Sigmoid colon (tissue), 3 donors: ENCODE measurements at regions not wholly inside any gene's neighbourhood (a gene's known extent, or its start where the extent isn't known, plus 50 kb on each side); places are given as distances from the start of the nearest gene placed in this dataset.
"Not testable (repeated sequence)": the region's sequence is repeated elsewhere in the genome, so short reads cannot be mapped to it uniquely, and the experiment has no call there.

Source experiments
- POLR2A ChIP-seq, 2 donors: fragments of 450-650 bp; IDR thresholded peaks; one replicate each; pipeline ENCODE4 v1.6.1; 2016; ENCODE audit warnings: antibody characterized with exemption in 2 of 2, mild to moderate bottlenecking in 2 of 2, moderate library complexity in 2 of 2
- TF ChIP-seq, protein P1 (sequence below), 4 experiments: fragments of 450-650 bp in 3 of 4; fragments of 200-600 bp in 1 of 4; IDR thresholded peaks; one replicate each; pipeline ENCODE4 v1.5.1; 2016 to 2019; ENCODE audit warnings: antibody characterized with exemption in 4 of 4, mild to moderate bottlenecking in 3 of 4, moderate library complexity in 2 of 4

DNA sequence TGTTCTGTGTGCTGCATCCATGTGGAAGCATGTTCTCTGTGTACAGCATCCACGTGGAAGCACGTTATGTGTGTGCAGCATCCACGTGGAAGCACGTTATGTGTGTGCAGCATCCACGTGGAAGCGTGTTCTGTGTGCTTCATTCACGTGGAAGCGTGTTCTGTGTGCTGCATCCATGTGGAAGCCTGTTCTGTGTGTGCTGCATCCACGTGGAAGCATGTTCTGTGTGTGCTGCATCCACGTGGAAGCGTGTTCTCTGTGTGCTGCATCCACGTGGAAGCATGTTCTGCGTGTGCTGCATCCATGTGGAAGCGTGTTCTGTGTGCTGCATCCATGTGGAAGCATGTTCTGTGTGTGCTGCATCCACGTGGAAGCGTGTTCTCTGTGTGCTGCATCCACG lies 236.8 kb downstream of the VAPA start:
- TF ChIP-seq, protein P1, sequence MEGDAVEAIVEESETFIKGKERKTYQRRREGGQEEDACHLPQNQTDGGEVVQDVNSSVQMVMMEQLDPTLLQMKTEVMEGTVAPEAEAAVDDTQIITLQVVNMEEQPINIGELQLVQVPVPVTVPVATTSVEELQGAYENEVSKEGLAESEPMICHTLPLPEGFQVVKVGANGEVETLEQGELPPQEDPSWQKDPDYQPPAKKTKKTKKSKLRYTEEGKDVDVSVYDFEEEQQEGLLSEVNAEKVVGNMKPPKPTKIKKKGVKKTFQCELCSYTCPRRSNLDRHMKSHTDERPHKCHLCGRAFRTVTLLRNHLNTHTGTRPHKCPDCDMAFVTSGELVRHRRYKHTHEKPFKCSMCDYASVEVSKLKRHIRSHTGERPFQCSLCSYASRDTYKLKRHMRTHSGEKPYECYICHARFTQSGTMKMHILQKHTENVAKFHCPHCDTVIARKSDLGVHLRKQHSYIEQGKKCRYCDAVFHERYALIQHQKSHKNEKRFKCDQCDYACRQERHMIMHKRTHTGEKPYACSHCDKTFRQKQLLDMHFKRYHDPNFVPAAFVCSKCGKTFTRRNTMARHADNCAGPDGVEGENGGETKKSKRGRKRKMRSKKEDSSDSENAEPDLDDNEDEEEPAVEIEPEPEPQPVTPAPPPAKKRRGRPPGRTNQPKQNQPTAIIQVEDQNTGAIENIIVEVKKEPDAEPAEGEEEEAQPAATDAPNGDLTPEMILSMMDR (IDR thresholded peaks at IDR 0.05) = not testable (repeated sequence)
- TF ChIP-seq POLR2A (IDR thresholded peaks at IDR 0.05) = not testable (repeated sequence)
